Erythroblast (primary cell): ENCODE measurements at regions not wholly inside any gene's neighbourhood (a gene's known extent, or its start where the extent isn't known, plus 50 kb on each side); places are given as distances from the start of the nearest gene placed in this dataset.

ENCODE experiments used
- GATA1 ChIP-seq: IDR thresholded peaks from 2 replicates; pipeline ENCODE4 v1.6.1; 2011; ENCODE audit warnings: low read depth, mild to moderate bottlenecking, control low read depth, low read length, moderate library complexity
- POLR2A ChIP-seq: IDR thresholded peaks from 2 replicates; pipeline ENCODE4 v1.6.1; 2011; ENCODE audit warnings: mild to moderate bottlenecking, low read length

DNA sequence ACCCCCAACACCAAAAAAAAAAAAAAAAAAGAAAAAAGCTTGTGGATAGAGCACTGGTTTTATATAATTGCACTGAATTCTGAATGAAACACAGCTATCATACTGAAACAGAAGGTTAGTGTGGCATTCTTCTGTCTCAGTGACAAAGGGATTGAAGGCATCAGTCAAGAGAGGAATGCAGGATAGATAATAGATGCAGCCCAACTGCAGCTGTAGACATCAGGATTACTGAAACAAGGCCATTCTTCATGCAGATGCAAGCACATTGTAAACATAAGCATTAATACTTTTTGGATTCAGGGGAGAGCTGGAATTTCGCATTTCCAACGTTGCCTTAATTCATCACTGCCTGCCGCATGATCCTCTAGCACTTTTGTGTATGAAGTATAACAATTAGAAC, 897.4 kb upstream of the KLHL29 start:
- TF ChIP-seq POLR2A = no peak
- TF ChIP-seq GATA1 = no peak
